ENCODE measurements at regions not wholly inside any gene's neighbourhood (a gene's known extent, or its start where the extent isn't known, plus 50 kb on each side); places are given as distances from the start of the nearest gene placed in this dataset.
"Not testable (repeated sequence)": the region's sequence is repeated elsewhere in the genome, so short reads cannot be mapped to it uniquely, and the experiment has no call there.

GRCh38 chr2:16357188-16357587 is 308.4 kb downstream of the CYRIA start:
- no peak for DNase-seq

- no peak for DNase-seq
These were observed 314.1 kb downstream of the CYRIA start for GRCh38 chr2:16351541-16351940.

DNA sequence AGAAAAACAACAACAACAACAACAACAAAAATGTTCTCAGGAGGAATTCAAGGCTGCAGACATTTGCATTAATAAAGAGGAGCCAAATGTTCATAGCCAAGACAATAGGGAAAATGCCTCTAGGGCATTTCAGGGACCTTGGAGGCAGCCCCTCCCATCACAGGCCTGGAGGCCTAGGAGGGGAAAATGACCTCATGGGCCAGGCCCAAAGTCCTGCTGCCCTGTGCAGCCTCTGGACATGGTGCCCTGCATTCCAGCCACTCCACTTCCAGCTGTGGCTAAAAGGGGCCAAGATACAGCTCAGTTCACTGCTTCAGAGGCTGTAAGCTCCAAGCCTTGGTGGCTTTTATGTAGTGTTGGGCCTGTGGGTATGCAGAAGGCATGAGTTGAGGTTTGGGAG is 314.5 kb downstream of the CYRIA start:
- no peak for DNase-seq

DNA sequence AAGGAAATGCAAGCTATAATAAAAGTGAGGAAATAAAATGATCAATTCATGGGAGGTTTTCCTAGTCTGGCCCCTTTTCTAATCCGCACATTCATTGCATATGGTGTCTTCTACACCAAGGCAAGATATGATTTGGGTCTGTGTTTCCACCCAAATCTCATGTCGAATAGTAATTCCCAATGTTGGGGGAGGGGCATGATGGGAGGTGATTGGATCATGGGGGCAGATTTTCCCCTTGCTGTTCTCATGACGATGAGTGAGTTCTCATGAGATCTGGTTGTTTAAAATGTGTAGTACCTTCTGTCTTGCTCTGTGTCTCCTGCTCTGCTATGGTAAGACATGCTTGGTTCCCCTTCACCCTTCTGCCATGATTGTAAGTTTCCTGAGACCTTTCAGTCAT is 315.4 kb downstream of the CYRIA start:
- no peak for DNase-seq

DNA sequence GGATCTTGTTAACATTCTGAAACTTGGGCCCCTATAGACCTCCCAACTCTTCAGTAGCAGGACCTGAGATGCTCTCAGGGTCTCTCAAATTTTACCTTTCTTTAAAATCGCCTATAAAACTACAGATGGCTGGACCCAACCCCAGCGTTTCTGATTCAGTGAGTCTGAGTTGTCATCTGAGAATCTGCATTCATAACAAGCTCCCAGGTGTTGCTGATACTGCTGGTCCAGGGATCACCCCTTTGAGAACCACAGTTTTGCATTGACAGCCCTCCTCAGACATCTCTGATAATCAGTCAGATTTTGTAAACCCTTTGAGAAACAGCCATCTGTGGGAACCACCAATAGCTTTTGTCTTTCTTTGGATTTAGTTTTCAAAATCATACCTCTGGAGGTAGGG is 315.8 kb downstream of the CYRIA start:
- DNase-seq = no peak

GRCh38 chr2:16348821-16349515 is 316.7 kb downstream of the CYRIA start:
- no peak for DNase-seq

GRCh38 chr2:16346671-16347070 is 319.0 kb downstream of the CYRIA start:
- DNase-seq = no peak

DNA sequence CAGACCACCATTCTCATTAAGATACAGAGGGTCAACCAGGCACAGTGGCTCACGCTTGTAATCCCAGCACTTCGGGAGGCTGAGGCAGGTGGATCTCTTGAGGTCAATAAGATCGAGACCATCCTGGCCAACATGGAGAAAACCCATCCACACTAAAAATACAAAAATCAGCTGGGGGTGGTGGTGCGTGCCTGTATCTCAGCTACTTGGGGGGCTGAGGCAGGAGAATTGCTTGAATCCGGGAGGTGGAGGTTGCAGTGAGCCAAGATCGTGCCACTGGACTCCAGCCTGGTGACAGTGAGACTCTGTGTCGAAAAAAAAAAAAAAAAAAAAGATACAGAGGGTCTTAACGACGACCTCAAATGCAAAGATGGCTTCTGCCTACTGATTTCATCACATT is 320.4 kb downstream of the CYRIA start:
- not testable (repeated sequence) for DNase-seq

DNA sequence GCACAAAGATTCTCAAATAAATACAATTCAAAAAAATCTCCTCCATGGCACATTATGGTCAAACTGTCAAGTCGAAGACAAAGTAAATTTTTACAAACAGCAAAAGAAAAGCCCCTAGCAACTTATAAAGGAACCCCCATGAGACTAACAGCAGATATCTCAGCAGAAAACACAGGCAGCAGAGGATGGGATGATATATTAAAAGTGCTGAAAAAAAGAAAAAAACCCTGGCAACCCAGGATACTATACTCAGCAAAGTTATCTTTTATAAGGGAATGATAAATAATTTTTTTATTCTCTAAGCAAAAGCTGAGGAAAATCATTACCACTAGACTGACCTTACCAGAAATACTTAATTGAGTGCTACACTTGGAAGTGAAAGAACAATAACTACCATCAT is 326.4 kb downstream of the CYRIA start:
- no peak for DNase-seq

DNA sequence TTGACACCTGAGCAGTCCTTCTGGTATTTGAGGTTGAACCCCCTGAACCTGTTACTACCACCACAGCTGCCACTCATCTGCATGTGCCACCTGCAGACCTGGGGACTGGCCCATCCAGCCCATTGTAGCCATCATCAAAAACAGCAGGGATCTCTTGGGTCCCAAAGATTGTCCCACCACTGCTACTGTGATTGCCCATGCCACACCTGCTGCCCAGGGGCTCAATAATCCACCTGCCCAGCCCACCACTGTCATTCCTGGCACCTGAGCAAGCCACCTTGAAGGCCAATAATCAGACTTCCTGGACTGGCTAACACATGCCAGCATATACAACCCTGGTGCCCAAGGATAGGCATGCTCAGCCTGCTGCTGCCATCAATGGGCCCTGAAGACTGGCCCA is 327.6 kb downstream of the CYRIA start:
- no peak for DNase-seq

- no peak for DNase-seq
These were observed 328.7 kb downstream of the CYRIA start for GRCh38 chr2:16336916-16337315.

- no peak for DNase-seq
These were observed 329.1 kb downstream of the CYRIA start for GRCh38 chr2:16336491-16336890.

- DNase-seq = no peak
These were observed 329.7 kb downstream of the CYRIA start for GRCh38 chr2:16335947-16336346.

- no peak for DNase-seq
These were observed 330.1 kb downstream of the CYRIA start for GRCh38 chr2:16335604-16335930.

GRCh38 chr2:16334886-16335603 is 330.6 kb downstream of the CYRIA start:
- no peak for DNase-seq

DNA sequence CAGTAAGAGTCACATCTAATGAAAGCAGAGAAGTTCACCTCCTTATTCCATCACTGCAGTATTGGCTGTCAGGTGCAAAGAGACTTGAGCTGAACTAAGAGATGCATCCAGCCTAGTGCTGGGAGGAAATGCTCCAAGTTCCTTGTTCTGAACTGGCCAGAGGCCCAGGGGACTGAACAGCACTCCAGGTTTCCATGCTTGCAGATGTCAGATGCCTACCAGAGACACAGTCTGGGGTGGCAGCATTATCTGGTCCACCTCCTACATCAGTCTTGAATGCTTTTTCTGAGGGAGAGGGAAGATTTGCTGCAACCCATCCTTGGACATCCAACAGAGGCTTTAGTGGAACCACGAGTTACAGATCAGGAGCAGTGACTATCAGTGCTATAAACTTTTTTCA is 331.3 kb downstream of the CYRIA start:
- no peak for DNase-seq

DNA sequence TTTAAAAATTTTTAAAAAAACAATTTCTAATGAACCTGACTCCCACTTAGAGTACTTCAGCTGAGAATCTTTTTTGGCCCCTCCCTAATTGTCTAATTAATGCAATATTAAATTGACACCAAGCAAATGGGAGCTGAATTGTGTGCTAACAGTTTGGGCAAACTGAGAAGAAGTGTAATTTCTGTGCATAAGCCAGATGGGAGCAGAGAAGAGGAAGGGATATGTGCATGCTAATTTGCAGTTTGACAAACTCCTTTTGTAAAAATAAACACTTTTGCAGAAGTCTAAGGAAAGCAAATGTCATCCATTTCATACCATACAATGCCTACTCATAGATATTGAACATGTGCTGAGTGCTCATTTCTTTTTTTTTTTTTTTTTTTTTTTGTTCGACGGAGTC is 332.0 kb downstream of the CYRIA start:
- DNase-seq = no peak

- DNase-seq = no peak
These were observed 332.7 kb downstream of the CYRIA start for GRCh38 chr2:16332681-16333557.

DNA sequence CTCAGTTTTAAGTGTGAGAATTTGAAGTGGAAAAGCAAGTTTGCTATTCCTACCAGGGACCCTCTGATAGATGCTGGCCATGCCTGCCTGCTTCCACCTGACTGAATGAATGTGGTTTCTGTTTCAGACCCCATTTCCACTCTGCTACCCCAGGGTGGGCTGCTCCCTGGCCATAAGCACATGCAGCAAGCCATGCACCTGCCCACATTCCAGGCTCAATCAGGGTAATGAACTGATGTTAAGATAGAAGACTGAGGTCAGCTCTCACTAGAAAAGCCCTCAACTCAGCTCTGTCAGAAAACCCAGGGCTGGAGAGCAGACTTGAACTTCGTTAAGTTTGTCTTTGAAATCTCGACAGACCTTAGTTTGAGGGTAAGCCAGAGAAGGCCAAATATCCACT is 333.9 kb downstream of the CYRIA start:
- DNase-seq = no peak

- no peak for DNase-seq
These were observed 334.7 kb downstream of the CYRIA start for GRCh38 chr2:16330982-16331381.

DNA sequence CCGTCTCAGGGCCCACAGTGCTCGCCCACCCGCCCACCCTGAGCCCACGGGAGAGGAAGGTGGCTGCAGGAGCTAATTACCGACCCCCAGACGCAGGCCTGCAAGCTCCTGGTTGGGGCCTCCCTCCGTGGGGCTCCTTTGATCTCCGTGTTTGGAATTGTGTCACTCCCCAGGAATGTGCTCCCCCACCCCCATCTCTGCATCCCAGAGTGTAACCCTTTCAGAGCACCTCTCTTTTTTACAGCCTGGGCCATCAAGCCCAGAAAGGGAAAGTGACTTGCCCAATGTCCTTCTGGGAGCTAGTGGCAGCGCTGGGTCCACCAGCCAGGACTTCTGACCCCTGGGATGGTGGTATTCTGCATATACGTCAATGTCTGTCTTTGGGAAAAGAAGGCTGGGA is 335.1 kb downstream of the CYRIA start:
- DNase-seq = no peak

DNA sequence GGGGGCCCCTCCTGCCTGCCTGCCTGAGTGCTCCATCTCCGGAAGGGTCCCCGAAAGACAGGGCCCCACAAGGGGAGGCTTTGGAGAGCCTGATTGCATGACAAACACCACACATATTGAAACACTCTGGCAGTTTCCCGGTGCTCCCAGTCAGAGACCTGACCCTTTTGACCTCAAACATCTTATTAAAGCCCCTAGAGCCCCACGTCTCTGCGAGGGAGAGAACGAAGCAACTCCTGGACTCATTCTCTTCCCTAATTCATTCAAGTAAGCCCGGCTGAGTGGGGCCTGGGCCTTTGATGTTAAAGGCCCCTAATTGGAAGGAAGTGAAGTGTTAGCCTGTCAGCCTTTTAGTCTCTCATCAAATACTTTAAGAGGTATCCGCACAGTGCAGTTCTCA is 335.6 kb downstream of the CYRIA start:
- no peak for DNase-seq

- no peak for DNase-seq
These were observed 336.2 kb downstream of the CYRIA start for GRCh38 chr2:16329421-16329820.
